Stimulated activated CD4-positive, alpha-beta T cell treated with anti-CD3 and anti-CD28 coated beads, Interleukin-1b, Interleukin-23, amount 100 ng/mL, for 4 hours (primary cell): ENCODE measurements at regions not wholly inside any gene's neighbourhood (a gene's known extent, or its start where the extent isn't known, plus 50 kb on each side); places are given as distances from the start of the nearest gene placed in this dataset.

Source experiments
- DNase-seq, 2 donors: peaks; one replicate each; pipeline ENCODE4 v3.0.0-alpha.2; 2020; ENCODE audit warnings: low read depth in 2 of 2

DNA sequence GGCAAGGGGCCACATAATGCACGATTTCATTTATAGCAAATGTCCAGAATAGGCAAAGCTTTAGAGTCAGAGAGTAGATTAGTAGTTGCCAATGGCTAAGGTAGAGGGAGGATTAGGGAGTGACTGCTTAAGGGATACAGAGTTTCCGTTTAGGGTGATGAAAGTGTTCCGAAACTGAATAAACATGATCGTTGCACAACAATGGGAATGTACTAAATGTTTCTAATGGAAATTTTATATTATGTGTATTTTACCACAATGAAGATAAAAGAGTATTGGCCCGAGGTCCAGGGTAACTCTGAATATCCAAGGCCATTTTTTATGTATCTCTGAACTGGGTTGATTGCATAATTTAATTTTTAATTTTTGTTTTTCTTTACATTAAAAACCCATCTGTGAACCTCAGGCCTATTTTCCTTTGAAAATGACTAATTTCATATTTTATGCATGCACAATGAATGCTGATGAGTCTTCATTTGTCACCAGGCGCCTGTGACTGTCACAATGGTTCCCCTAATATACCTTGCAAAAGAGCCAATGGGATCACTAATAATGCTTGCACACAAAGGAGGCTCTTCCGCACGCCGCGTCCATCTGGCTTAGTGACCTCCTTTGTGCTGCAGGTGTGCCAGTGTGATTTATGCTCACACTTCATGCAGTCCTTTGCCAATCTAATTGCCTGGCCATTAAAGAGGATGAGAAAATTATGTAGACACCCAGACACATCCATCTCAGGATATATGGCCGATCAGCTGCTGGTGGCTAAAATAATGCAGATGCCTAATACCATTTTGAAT lies 612.5 kb downstream of the CDH26 start:
- DNase-seq = no peak

DNA sequence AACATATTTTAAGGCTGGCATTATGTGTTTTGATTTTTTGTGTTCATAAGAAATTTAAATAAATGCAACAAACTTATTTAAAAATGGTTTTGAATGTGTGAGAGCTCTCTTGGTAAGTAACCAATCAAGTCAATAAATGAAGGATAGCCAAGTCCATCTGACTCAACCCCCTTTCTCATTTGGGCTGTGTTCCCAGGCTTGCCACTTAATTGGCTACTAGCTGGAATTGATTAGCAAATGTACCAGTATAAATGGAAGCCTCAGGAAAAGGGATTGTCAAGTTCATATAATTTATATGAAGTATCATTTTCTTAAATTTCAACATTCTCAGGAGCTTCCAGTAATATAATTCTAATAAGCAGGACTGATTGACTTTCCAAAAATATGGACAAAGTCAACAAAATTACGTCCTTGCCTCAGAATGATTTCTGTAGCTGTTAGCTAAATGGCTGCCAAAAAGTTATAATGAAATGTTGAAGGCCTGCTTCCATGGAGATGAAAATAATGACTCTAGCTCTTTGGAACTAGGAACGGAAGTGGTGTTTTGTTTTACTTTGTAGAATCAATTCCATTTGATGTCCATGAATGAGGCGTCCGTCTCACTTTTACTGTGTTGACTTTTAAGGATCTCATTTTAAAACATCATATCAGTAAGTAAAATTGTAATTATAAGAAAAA lies 614.9 kb downstream of the CDH26 start:
- DNase-seq = no peak

DNA sequence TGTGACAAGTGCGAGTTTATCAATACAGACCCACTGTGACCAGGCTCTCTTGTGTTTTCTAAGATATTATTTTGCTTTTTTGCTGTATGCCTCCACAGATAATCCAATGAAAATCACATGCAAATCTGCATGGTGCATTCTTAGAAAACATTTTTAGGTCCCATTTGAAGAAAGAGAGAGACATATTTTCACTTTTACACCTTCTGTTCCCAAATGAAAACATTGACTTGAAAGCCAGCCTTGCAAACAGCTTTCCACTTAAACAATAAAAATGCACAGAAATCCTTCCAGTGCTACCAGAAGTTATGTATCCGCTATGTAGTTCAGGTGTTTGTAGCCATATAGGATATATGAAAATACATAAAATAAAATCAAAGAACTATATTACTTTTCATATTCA lies 618.0 kb downstream of the CDH26 start:
- no peak for DNase-seq

DNA sequence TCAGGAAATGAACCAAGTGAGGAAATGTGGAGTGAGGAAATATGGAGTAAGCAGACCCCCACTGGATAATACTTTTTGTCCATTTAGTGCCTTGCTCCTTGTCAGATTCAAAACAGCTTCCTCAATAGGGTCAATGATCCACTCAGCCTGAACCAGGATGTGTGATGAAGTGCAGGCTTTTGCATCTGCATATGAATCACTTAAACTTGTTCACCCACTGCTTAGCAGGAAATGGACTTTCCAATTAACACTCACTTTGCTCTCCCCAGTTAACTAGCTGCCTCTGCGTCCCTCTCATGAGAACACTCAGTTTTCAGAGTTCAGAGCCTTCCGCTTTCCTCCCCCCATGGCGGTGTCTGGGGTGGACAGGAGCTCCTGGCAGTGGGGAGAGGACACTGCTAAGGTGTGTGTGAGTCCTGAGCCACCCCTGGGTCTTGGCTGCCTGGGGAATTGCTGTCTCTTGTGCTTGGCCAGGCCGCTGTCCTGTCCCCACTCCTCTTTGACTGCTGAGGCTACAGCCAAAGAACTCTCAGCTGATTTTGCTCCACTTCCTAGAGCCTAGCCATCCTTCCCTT lies 621.8 kb downstream of the CDH26 start:
- no peak for DNase-seq

DNA sequence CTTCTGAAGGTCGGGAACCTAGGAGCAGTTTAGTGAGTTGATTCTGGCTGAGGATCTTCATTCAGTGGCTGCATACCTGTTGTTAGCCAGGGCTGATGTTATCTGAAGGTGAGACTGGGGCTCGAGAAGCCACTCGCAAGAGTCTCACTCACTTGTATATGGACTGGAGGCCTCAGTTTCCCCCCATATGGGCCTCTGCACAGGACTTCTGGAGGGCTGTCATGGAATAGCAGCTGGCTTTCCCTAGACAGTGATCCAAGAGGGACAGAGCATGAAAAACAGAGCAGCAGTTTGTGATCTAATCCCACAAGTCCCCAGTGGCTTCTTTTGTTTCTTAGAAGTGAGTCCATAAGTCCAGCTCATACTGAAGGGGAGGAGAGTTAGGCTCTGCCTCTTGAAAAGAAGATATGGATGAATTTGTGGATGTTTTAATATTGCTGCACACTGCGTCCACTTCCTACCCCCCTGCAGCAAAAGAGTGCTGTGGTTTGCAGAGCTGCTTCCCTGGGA lies 623.4 kb downstream of the CDH26 start:
- no peak for DNase-seq

DNA sequence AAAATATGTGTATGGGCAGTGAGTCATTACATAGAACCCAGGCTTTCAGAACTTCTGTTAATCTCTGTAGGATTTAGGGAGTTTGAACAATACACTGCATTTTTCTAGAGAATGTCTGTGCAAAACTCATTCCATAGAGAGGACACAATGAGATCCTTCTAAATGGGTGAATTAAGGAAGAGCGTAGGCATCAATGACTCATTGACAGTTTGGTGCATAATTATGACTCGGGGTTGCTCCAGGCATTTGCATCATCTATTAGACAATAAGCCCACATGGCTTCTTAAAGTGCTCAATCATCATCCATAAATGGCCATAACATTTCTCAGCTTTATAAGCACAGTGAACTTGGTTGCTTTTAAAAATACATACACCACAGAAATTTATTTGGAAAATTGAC lies 625.5 kb downstream of the CDH26 start:
- no peak for DNase-seq

DNA sequence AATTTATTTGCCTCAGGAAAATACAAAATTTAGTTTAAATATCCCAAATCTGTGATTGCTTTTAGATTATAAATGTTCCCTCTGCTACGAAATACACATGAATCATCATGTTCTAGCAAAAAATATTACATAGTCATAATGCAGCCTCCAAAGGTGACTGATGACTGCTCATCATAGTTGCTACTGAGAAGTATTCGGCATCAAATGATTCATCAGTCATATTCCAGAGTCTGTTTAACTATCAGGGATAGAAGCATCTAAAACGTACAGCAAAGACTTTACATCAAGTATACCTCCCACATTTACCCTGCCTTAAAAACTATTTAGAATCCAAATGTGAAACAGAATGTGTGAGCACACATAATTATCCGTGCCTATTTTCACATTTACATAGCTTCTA lies 626.0 kb downstream of the CDH26 start:
- DNase-seq = no peak

DNA sequence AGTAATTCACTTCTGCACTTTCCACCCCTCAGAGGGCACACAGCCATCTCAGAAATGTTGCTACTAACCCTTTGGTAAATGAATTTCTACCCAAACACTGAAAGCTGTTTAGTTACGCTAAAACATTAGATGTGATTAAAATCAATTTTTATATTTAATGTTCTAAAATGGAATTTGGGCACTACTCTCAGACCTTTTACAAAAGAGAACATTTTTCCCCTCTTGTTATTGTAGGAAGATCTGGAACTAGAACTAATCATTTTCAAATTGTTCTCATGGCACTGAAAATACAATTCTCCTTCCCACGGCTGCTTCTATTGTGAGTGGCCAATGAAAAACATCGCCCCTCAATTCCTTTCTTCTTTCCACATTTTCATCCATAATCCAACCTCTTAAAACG lies 627.4 kb downstream of the CDH26 start:
- DNase-seq = no peak

DNA sequence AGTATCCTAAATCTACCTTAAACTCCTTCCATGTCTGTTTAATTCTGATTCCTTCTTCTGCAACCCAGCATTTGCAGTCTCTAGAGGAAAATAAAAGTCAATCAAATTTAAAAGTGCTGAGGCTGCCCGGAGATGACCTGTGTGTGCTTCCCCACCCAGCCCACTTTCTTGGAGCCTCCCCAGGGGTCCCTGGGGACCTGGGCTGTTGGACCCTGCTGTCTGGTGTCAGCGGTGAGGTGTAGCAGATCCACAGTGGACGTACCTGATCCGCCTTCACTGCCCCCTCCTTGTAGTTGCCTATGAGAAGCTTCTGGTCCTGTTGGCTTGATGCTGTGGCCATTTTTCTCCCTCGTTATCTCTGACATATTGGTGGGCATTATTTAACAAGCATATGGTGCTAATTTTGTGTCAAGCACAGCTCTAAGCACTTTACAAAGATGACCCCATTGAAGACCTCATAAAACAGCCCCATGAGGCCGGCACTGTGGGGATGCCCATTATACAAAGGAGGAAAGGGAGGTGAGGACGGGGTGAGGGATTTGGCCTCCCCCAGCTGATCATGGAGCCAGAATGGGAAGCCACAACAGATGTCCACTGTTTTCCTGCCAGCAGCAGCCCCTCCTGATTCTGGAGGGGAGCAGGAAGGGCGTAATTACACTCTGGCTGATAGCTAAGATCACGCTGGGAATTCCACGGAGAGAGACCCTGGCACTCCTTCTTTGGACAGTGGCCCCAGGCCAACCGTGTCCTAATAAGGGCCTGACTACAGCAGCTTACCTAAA lies 628.2 kb downstream of the CDH26 start:
- no peak for DNase-seq

DNA sequence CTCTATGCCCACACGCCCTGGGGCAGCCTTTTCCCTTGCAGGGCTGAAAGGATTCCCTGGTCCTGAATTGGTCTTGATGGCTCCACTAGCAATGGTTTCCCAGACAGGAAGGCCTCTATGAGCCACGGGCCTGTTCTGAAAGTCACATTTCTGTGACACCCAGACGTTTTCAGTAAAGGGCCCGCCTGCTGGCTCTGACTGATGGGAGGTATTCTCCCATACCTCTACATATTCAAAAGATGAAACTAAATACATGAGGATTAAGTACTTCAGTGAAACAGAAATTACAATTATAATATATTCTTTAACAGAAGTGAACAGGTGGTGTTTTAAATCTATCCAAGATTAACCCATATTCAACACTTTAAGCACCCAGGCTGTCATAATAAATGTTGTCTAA lies 629.8 kb downstream of the CDH26 start:
- no peak for DNase-seq

DNA sequence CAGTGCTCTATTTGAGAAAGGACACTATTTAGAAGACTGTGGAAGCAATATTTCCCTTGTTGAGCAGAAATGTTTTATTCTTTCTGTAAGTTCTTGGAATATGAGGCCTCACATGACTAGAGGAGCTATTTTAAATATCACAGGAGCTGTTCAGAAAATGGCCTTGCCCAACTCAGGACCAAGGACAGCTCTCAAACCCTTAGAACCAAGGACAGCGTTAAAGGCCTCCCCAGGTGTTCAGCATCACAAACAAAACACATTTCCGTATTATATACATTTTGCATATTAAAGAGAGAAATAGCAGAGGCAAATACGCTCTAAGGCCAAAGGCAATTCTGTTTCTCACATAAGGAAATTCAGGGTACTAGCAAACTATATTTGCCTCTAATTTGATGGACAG lies 631.4 kb downstream of the CDH26 start:
- no peak for DNase-seq

DNA sequence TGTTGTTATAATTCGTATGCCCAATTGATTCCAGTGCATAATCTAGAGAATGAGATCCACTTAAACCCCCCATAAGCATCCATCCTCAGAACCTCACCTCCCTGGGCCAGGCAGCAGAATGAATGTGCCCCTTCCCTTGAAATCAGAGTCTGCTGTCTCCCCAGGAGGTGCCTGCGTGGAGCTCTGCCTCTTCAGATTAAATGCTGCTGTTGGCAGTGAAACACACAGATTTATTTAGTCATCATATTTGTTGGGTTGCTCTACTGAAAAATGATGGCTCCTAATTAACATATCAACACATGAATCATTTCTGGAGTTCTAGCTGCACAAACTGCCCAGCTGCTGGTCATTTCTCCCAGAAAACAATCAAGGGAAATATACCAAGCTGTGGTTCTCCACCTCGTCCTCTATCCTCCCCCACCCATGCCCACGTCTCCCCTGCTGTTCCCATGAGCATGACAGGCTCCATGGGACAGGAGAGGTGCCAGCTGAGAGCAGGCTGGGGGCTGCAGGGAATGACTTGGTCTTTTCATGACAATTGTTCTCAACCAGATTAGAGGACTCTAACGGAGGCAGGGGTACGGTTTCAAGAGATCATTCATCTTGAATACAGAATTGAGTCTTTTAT lies 633.1 kb downstream of the CDH26 start:
- DNase-seq = no peak

DNA sequence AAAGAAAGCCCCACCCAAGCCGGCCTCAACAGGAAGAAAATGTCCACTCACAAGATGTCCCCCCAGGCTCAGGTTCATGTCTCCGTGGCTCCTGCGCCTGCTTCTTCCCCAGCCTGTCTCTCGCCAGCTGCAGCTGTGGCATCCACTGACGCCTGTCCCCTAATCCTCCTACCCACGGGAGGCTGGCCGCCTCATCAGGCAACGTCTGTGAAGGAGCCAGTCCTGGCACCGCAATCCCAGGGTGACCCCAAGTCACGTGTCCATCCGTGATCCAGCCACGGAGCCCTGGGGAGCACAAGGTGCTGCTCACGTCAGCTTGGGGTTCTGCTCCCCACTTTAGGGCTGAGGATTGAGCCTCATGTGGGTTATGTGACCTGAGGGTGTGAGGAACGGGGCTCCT lies 640.3 kb downstream of the CDH26 start:
- DNase-seq = no peak

DNA sequence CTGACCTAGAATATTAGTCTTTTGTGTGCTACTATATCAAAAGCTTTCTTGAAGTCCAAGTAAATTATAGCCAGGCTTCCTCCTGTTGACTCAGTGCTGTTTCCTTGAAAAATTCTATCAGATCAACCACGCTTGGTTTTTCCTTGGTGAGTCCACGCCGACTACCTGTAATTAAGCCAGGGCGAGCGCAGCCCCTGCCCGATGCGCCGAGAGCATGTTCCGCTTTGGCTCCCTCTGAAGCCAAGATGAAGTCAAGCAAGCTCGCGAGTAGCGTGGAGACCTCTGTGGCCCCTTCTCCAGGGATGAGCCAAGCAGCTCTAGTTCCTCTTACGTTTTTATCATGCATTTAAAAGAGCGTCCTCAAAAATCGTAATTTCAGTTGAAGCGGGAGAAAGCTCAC lies 641.2 kb downstream of the CDH26 start:
- no peak for DNase-seq

DNA sequence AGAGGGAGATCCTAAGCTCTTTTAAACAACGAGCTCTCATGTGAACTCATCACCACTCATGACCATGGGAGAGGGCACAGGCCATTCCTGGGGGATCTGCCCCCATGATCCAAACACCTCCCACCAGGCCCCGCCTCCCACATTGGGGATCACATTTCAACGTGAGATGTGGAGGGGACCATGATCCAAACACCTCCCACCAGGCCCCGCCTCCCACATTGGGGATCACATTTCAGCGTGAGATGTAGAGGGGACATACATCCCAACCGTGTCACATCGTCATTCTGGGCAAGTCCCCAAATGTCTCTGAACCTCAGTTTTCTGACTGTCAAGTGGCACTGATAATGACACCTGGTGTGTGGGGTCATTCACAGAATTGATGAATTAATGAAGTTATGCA lies 641.8 kb downstream of the CDH26 start:
- DNase-seq = no peak

DNA sequence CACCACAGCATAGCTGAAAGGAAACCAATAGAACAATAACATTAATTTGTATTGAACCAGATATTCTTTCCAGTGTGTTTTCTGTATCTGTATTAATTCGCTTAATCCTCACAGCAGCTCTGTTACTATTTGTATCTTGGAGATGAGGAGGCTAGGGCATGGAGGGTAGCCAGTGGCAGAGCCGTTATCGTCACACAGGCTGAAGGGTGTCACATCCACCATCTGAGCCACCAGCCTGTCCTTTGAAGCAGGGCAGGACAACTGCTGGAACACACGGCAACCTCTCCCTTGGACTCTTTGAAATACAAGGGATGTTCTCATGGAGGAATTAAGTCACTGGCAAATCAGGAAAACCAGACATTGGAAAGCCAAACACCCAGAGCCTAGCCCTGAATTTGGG lies 628.0 kb upstream of the CDH4 start:
- no peak for DNase-seq

DNA sequence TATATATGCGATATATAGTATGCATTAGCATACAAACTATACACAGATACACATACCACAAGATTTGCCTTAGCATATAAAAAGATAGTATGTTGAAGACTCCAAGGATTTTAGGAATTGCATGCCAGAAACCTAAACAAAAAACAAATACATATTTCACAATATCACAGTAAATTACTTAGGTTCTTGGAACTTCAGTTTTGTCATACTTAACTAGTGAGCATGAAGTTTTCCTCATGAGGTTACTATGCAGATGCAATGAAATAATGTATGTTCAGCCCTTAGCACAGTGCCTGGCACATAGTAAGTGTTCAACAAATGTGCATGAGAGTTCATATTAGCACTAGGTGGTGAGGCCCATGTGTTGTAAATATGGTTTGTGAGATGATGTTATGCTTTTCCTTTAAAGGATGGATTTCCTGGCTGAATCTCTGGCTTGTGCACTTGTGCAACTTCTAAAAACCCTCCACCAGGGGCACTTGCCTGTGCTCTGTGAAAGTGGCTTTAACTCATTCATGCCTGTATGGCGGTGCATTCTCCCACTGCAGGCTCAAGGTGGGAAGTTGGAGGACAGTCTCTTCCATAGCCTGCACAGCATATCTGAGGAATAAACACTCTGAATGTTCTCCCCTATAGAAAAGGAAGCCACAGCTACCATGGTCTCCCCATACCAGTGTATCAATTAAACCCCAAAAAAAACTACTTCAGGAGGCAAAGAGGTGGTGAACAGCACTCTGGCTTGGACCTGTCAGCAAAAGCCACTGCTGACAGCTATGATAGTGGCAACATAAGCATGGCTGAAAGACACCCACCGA lies 624.1 kb upstream of the CDH4 start:
- no peak for DNase-seq

DNA sequence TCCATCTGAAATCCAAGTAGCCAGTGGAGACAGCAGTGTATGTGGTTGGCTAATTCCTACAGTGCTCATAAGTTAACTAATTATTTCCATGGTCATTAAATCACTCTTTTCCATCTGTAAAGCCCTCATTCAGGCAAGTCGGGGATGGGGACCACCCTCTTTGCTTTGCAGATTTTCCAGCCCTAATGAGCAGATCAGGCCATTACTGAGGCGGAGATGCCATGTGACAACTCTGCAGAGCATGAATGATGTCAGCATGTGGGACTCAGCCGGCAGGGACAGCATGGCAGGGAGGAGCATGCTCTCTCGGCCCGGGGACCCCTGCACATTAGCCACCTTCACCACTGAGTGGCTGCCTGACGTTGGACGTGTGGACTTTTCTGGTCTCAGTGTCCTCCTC lies 623.3 kb upstream of the CDH4 start:
- DNase-seq = no peak

DNA sequence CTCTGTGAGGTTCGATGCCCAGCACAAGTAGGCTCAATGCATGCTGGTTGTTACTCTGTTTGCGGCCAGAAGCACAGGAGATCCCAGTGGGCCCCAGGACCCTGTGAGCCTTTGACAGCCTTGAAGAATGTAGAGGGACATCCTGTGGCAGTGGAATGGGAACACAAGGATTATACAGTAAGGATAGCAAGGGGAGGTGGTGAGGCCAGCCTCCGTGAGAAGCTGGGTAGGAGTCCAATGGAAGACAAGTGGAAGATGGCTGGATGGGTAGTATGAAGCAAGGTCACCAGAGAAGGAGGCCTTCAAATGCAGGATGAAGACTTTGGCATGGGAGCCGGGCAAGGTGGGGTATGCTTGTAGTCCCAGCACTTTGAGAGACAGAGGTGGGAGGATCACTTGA lies 622.9 kb upstream of the CDH4 start:
- DNase-seq = no peak

DNA sequence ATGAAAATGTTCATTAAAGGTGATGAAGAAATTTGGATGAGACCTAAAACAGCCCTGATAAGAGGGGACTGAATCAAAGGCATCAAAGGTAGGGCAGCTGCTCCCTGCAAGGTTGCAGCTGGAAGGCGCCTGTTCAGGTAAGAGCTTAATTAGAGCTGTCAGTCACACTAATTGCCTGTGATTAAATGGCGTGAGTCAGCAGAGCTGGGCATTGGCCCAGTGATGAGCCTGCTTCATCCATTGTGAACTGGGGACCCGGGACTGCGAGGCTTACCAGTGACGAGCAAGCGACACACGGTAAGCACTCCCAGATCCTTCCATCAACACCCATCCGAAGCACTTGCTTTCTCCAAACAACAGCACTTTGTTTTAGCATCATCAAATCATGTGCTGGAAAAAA lies 621.5 kb upstream of the CDH4 start:
- no peak for DNase-seq
